GM21360 (cell line): ENCODE measurements at regions not wholly inside any gene's neighbourhood (a gene's known extent, or its start where the extent isn't known, plus 50 kb on each side); places are given as distances from the start of the nearest gene placed in this dataset.

ENCODE experiments used
- ATAC-seq: cut with Tn5 transposase; IDR thresholded peaks from one replicate; pipeline ENCODE4 v1.9.1; 2021; ENCODE audit warnings: mild to moderate bottlenecking, moderate library complexity; ENCODE audit not compliant: unreplicated experiment

- no peak for ATAC-seq
Observed at GRCh38 chr11:13104619-13105236, 95.6 kb downstream of the RASSF10 start.

GRCh38 chr11:13105237-13105844 lies 96.2 kb downstream of the RASSF10 start:
- ATAC-seq, result no peak

GRCh38 chr11:13107544-13108044 lies 98.5 kb downstream of the RASSF10 start:
- no peak for ATAC-seq

DNA sequence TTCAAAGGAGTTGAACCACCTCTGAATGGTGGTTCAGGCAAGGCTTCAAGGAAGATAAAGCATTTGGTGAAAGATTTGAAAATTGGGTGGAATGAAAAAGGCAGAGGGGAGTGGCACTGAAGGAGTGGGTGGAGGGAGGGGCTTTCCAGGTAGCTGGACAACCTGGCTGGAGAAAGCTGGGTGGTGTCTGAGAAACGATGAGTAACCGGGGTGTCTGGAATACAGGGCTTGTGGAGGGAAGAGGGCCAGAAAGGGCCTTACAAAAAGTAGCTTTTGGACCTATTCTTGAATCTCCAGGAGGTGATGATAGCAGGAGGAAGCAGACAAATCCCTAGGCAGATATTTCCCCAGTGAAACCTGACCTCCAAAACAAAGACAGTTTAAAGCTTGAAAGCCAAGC lies 99.3 kb downstream of the RASSF10 start:
- ATAC-seq, result no peak

GRCh38 chr11:13109616-13110015 lies 100.5 kb downstream of the RASSF10 start:
- ATAC-seq, result no peak

GRCh38 chr11:13110145-13110544 lies 101.0 kb downstream of the RASSF10 start:
- ATAC-seq, result no peak

DNA sequence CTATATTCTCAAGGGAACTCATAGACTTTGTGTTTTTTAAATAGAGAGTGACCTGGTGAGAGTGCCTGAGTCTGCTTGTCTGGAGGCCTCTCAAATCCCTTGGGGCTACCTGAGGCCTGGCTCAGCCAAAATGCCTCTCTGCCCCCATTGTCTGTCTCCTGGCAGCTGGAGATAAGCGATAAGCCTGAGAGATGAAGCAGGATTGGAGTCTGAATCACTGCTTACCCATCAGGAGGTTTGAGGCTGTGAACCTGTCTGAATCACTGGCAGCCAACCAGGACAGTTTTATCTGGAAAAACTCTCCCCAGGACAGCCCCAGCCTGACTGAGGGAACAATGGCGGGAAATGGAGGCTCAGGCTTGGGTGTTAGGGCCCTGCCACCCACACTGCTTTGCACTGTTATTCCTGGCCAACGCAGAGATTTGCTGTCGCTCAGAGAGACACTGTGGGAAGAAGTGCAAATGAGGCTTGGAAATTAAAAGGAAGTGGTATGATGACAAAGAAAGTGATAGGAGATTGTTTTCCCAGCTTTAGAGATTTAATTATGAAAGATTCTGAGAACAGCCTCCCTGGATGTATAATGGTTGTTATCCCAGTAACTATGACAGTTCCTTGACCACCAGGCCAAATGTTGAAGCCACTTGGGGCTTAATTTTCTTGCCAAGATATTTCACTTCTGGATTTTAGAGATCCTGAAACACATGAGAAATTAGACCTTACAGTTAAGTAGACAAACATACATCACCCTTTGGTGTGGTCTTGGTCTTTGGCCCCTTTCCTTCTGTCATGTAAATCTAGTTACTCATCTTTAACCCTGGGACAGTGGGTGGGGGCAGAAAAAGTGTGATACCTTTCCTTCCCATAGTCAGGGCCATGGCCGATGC lies 102.1 kb downstream of the RASSF10 start:
- no peak for ATAC-seq

DNA sequence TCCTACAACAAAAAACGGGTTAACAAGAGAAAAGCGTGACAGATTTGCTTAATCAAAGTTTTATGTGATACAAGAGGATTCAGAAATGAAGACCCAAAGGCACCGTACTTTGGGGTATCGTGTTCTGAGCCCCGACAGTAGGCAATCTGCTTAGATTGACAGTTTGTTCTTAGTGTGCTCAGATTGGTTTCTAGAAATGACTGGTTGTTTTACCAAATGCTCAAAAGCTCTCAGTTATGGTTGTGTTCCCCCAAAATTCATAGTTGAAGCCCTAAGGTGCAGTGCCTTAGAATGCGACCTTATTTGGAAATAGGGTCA lies 102.7 kb downstream of the RASSF10 start:
- no peak for ATAC-seq

GRCh38 chr11:13114566-13115379 lies 105.7 kb downstream of the RASSF10 start:
- ATAC-seq, result no peak

GRCh38 chr11:13115380-13115675 lies 106.2 kb downstream of the RASSF10 start:
- no peak for ATAC-seq

DNA sequence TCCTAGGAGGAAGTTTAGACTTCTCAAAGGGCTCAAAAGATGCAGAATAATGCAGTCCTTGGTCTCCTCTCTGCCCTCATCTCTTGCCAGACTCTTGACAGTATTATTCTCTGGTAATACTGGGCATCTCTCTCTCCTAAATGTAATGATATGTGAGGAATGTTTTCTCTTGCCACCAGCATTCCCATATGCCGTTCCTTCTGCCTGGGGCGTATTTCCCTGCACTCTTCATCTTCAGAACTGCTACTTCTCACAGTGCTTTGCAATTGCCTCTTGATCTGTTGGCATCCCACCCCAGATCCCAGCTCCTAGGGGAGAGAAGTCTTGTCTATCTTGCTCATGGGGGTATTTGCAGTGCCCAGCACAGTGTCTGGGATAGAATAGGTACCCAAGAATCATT lies 107.4 kb downstream of the RASSF10 start:
- ATAC-seq, result no peak

- ATAC-seq, result no peak
Observed at GRCh38 chr11:13117344-13117743, 108.2 kb downstream of the RASSF10 start.

DNA sequence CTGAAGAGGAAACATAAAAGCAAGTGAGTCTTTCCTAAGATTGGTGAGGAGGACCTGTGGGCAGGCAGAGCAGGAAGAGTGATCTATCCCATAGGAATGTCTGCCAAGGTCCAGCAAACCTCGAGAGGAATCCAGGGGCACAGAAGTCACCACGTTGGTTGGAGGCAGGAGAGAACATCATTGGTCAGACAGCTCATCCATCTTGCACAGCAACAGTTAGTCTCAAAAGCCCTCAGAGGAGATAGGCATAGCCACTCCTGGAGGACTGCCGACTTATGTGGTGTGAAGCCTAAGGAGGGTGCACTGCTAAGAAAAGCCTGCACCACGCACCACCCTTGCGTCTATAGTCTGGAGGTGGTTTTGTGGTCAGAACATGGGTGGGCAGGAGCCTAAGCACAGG lies 109.1 kb downstream of the RASSF10 start:
- no peak for ATAC-seq

GRCh38 chr11:13118650-13119049 lies 109.5 kb downstream of the RASSF10 start:
- no peak for ATAC-seq

DNA sequence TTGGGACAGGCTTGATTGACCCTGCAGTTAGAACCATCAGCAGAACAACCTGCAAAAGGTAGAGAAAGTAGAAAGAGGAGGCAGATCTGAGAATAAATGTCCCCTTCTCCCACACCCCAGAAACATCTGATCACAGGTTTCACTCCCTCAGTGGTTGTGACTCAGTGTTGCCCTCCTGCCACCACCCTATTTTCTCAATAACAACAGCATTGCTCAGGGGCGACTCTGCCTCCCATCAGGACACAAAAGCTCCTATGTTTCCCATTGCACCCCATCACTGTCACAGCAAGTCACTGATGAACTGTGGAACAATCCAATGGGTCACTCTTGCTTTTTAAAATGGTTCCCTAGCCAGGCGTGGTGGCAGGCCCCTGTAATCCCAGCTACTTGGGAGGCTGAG lies 110.2 kb downstream of the RASSF10 start:
- no peak for ATAC-seq

DNA sequence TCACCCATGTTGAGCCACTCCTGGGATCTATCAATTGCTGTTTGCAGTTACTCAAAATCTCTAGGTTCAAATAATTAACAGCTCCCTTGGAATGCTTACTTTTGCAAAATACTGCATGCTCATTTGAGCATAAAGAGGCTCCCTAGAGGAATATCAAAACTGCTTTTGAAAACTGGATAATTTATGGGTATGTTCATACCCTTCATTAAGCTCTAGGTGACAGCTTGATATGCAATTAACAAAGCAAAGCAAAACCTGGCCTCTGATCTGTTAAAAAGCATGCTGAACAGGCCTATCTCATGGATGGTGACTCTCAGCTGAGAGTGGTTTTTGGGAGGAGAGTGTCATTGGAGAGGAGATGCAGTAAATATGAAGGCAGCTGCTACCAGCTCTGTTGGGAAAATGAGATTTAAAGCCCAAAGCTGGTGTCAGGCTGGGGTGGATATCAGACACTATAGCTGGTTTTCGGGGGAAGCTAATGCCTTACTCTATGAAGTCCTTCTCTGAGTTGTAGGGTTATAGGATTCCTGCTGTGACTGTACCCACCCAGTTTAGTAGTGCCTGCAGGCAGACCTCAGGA lies 110.9 kb downstream of the RASSF10 start:
- ATAC-seq, result no peak

GRCh38 chr11:13120691-13121090 lies 111.6 kb downstream of the RASSF10 start:
- ATAC-seq, result no peak

DNA sequence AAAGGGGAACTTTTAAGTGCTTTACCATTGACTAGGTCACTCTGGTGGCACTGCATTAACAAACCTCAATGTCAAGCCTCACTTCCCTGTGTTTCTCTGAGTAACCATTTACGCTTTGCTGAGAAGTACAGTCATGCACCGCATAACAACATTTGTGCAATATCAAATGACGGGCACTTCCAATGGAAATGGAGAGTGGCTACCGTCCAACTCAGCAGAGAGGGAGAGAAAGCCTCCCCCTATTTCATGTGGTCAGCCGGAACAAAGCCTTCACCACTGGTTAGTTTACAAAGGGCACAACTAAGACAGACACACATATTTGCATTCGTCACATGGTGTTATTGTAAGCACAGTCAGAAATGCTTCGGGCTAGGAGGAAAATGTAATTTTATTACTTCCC lies 117.3 kb downstream of the RASSF10 start:
- no peak for ATAC-seq

DNA sequence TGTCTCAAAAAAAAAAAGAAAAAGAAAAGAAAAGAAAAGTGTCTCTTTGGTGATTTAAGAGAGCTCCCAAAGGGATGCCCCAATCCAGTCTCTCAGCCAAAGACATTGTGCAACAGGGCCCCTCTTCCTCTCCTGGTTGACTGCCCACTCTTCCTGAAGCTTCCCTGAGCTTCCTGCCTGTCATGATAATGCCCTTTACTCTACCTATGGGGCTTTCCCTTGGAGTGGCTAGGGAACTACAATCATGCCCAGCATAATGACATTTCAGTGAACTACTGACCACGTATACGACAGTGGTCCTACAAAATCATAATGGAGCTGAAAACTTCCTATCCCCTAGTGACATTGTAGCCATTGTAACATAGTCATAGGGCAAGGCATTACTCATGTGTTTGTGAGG lies 118.0 kb downstream of the RASSF10 start:
- ATAC-seq, result no peak

DNA sequence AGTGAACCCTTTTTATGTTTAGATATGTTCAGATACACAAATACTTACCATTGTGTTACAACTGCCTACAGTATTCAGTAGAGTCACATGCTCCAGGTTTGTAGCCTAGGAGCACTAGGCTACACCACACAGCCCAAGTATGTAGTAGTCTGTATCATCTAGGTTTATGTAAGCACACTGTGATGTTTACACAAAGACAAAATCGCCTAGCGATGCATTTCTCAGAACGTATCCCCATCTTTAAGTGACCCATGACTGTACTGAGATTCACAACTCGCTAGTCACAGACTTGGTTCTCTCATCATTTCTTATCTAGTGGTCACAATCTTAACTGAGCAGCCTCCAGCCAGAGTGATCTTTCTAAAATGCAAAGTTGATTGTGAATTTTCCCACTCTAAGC lies 119.2 kb downstream of the RASSF10 start:
- no peak for ATAC-seq

GRCh38 chr11:13134066-13134465 lies 125.0 kb downstream of the RASSF10 start:
- no peak for ATAC-seq
